ENCODE measurements at regions not wholly inside any gene's neighbourhood (a gene's known extent, or its start where the extent isn't known, plus 50 kb on each side); places are given as distances from the start of the nearest gene placed in this dataset.

DNA sequence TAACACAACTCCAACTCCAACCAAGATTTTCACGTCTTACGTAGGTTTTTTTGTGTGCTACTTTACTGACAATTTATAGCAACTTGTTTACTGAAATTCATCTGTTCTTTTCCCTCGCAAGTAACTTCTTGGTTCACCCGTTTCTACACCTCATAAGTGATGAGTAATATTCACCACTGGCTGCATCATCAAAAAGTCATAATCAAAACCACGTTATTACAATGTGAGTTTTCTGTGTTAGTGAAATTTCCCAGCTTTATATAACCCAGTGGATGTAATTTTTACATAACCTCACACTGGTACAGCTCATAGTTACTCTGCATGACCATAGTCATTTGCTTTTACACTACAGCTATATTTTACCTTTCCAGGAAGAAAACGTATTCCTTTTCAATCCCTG is 401.1 kb upstream of the LYPLAL1 start:
- DNase-seq, result no peak

DNA sequence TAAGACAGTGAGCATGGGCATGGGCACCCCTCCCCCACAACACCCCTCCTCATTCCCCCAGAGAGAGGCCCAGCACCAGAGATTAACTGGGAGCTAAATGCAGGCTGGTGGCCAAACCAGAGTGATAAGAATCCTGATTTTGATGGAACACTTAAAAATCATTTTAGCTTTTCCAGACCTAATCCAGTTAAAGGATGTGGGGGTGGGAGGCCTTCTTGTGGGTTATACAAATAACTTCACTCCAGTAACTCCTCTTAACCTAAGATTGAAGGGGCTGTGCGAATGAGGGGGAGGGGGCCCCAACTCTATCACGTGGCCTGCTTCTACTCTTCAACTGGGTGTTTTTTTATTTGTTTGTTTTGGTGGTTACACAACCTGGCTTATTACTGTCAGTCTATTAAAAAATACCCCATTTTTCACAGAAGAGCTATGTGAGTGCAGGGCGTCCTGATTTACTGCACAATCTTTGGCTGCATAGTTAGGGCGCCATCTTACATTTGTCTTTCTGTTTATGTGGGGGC is 398.1 kb upstream of the LYPLAL1 start:
- DNase-seq, result peak; percentile 92 to 94

DNA sequence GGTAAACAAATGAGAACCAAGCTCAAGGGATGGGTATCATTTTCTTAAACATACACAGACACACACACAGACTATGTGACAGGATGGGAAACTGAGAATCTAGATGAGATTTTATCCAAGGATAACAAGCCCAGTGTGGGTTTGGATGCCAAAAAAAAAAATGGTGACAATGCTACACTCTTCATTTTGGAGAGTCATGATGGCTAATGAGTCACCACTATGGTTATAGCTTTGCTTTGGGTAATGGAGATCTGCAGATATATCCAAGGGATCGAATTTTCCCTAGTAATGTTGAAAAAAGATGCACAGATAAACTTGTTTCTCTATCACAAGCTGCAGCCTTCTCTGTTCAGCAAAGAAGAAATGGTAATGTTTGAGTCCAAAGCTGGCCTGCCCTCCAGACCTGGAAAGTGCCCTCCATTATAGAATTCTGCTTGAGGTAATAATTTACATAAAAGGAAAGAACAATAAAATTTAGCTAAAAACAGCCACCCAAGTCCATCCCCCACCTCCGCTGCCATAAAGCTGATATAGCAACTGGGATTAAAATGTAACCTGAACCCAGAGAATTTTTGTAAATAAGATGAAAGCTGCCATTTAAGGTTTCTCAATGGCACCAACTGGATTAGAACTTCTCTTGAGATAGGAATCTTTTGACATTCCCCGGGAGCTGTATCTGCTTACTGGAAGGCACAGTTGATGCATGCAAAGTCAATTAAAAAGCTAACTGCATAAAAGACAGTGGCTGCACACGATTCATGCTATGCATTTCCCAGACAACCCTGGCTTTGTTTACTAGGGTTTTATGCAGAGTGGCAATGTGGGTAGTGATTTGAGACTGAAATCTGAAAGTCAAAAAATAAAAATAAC is 395.2 kb upstream of the LYPLAL1 start:
- DNase-seq, result no peak

DNA sequence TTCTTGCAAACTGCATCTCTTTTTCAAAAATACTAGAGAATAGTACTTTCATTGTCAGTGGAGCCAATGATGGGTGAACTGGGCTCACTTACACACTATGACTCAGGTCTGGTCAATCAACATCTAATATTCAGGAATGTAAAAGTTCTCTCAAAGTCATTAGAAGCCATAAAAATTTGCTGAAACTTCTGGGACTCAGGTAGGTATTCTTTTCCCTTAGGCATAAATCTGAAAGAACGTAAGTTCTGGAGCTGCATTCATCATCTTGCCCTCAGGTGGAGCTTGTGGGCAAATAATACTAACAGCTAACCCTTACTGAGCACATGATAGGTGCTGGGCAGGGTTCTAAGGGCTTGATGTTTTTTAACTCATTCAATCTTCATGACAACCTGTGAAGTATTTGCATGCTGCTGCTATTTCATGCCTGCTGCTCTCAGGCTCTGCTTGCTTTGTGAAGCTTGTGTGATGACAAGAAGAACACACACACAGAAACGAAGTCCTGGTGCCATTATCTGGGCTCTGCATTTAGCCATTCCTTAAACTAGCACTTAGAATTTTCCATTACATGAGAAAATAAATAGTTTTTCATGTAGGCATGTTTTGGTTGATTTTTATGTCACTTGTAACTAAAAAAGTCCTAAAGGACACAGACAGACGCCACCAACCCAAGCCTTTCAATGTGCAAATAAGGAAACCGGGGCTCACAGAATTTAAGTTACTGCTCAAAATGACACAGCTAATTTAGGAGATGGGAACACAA is 394.2 kb upstream of the LYPLAL1 start:
- no peak for DNase-seq

DNA sequence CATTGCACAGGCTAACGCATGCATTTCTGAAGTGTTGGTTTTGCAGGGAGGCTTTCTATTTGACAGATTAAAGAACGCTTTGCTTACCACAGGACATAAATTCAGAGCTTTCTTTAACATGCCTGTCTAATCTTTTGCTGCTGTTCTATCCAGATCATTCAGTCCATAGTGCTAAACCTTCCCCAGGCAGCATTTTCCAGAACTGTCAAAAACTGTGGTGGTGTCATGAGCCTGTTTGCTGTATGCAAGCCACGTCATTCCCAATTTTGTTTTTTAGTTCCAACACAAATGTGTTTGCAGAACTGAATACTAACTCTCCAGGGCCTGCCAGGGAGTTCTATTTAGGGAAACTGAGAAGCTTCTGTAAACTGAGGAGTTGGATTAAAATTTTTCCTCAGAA is 390.5 kb upstream of the LYPLAL1 start:
- DNase-seq, result no peak

DNA sequence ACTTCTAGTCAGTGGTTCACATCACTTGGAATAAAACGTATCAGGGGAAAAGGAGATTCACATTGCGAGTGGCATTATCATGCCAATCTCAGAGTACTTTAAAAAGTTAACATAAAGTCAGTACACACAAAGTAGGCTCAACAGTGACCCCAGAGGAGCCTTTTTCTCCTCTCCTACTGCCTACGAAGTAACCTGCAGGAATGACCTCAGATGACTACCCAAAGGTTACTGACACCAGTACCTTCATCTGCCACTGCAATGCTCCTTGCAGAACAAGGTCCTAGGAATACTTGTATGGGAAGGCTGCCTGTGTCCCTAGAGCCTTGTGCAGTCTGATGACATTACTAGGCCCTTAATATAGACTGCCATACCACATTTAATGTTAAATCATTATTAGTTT is 389.8 kb upstream of the LYPLAL1 start:
- no peak for DNase-seq

DNA sequence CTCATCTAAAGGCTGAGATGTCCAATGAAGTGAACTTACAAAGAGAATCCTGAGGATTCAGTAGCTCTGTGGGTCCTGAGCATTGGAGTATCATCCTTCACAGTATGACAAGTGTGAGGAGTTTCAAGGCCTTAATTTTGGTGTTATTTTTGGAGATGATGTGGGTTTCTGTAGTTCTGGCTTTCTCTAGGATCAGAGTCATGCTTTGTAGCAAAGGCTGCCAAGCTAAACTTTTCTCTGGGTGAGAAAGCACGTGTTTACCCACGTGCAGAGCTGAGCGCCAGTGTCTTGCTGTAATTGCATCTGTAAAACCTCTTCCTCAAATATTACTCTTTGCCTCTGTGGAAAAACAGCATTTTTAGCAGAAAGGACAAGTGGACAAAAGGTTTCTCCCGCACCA is 387.8 kb upstream of the LYPLAL1 start:
- DNase-seq, result no peak

DNA sequence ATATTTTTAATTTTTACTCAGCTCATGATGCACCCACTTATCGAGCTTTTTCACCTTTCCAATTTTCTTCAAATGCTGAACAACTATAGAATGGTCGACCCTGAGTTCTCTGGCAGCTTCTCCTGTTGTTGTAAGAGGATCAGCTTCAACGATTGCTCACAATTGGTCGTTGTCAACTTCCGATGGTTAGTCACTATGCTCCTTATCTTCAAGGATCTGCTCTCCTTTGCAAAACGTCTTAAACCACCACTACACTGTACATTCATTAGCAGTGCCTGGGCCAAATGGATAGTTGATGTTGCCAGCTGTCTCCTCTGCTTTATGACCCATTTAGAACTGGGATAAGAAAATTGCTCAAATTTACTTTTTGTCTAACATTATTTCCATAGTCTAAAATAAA is 385.9 kb upstream of the LYPLAL1 start:
- no peak for DNase-seq

DNA sequence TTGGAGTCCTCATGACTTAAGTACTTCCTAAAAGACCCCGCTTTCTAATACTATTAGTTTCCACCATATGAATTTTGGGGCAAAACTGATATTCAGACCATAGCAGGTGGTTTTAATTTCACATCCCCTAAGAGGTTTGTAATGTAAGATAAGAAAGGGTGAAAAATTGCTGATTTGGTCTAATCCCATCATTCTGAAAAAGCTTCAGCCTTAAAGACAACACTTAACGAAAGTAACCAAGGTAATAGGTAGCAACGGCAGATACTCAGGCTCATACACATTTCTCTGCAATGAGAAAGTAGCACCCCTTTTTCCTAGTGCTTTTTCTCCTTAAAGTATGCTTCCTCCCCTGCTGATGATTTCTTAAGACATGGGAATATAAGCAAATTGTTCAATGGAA is 376.9 kb upstream of the LYPLAL1 start:
- no peak for DNase-seq

DNA sequence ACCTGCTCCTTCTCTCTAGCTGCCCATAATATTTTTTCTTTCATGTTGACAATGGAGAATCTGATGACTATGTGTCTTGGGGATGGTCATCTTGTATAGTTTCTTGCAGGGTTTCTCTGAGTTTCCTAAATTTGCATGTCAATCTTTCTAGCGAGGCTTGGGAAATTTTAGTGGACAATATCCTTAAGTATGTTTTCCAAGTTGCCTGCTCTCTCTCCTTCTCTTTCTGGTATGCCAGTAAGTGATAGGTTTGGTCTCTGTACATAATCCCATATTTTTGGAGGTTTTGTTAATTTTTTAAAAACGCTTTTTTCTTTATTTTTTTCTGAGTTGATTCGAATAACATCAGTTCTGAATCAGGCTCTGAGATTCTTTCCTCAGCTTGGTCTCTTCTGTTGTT is 370.9 kb upstream of the LYPLAL1 start:
- DNase-seq, result no peak

DNA sequence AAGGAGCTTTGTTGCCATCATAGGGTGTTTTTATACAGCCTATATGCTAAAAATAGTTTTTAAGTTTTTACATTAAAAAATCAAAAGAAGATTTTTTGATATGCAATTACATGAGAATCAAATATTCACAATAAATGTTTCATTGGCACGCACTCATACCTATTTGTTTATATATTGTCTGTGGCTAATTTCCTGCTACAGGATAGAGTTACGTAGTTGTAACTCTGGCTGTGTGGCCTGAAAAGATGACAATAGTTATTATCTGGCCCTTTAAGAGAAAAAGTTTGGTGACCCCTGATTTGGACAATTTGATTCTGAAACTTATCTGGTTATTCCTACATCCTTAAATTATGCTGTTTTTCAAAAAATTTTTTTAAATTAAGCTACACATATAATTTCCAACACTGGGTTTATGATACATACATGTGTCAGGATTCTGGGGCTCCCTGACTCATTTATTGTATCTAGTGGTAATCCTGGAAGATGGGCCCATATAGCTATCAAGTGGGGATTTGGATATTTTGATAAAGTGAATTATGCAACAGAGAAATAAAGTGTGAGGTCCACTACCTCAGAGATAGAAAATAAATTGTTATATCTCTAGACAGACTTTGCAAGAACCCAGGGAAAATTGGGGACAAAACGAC is 370.2 kb upstream of the LYPLAL1 start:
- no peak for DNase-seq

DNA sequence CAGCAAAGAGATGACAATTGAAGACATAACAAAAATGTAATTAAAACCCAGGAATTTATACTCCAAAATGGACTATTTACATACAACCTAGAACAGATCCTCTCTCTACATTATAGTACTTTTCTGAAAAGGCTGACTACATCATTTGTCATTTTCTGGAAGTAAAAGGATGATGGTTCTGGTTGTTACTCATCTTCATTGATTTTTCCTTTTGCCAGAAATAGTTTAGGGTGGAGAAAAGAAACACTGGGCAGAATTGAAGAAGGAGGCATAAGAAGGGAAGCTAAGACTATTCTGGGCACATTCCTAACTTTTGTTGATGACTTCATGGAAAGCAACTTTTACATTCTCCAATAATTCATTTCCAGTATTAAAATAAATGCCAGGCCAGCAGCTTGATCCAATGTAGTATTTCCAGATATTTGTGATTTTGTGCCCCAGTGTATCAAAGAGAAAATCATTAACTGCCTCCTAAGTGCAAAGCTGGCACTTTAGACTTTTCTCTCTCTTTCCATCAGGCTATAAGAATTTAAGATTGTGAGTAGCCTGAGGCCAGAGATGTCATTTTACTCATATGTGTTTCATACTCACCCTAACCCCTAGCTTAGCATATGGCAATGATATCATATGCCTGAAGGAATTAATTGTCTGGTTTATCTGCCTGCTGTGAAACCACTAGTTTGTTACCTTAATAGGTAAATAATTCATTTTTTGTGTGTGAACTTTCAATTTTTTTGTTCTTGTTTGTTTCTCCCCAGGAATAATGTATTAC is 369.5 kb upstream of the LYPLAL1 start:
- no peak for DNase-seq

DNA sequence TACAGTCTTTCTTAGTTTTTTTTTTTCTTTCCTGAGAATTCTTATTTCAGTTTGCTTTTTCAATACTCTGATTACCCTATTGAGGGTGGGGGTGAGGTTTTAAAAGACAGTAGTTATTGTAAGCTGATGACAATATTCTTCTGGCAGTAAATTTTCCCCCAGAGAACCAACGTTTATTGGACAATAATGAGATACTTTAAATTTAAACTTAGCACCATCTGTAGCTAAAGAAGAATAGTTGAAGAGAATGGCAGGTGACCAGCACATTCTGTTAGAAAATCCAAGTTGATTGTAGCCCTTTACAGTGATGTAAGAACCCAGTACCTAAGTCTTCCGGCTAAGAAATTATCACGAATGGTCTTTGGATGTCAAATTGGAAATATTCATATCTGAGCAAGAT is 364.6 kb upstream of the LYPLAL1 start:
- no peak for DNase-seq

DNA sequence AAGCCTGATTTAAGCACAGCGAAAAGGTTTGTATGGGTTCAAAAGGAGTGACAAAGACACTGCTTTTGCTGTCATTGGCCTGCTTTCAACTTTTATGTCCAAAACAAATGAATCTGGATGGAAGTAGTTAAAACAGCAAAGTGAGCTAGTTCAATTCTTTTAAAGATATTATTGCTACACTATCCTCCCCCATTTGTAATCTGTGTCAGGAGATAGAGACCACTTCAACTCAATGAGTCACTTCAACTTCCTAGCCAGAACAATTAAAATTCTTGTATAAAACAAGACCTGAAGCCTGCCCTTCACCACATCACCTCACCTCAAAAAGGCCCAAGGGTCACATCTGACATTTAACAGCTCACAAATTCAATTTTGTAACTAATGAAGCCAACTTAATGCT is 364.1 kb upstream of the LYPLAL1 start:
- DNase-seq, result no peak

DNA sequence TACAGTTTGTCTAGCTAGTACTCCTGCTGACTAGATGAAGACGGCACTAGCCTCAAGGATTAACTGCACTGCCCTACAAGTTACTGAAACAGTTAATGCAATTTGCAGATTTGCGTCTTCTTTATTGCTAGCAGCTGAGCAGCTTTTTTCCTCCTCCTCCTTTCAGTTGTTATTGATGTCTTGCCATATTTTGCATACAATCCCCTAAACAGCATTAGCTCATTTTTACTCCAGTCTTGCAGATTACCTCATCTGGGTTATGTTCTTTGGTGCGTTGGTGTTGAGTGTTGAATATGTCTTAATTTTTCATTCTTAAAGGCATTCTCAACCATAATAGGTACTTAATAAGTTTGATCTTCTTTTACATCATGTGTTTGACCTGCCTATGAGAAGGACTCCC is 363.4 kb upstream of the LYPLAL1 start:
- no peak for DNase-seq

DNA sequence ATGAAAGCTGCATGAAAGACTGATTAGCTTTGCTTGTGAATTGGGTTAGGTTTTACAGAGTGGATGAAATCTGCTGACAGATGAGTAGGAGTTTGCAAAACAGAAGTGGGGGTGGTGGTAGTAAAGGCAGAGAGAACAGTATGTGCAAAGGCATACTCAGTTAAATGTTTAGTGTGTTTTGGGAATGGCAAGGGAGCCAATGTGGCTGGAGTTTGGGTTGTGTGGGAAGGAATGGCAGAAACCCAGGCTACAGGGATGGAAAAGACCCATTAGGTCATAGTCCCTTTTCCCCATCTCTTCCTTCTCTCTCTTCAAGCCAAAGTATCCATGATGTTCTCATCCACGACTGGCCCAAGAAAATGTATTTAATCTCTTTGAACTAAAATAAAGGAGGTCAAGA is 362.2 kb upstream of the LYPLAL1 start:
- no peak for DNase-seq

DNA sequence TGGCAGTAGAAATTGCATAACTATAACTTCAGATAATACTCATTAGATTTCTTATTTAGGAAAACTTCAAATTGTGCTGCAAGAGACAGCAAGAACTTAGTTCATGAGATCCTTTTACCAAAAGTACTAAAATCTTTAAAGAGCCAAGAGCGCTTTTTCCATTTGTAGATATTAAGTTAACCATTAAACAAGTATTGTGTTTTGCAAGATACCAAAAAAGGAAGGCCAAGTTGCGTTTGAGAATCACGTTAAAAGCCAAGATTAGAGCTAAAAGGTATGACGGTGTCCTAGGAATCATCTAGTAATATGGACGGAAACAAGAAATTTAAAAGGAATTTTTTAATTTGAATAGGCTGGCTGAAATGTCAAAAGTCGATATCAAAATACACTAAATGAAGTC is 361.3 kb upstream of the LYPLAL1 start:
- DNase-seq, result no peak

DNA sequence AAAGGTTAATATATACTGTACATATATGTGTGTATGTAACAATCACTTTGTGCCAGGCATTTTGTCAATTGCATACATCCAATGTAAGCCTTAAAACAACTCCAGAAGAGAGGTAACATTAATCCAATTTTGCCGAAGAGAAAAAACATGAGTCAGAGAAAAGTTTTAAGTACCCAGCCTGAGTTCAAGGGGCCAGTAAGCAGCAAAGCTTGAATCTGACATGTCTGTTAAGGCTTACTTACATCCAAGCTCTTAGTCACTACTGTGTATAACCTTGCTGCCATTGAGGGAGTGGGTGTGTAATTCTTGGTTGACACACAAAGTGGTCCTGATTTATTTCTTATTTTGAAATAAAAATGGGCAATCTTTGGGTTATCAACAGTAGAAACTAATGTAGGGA is 360.4 kb upstream of the LYPLAL1 start:
- no peak for DNase-seq

DNA sequence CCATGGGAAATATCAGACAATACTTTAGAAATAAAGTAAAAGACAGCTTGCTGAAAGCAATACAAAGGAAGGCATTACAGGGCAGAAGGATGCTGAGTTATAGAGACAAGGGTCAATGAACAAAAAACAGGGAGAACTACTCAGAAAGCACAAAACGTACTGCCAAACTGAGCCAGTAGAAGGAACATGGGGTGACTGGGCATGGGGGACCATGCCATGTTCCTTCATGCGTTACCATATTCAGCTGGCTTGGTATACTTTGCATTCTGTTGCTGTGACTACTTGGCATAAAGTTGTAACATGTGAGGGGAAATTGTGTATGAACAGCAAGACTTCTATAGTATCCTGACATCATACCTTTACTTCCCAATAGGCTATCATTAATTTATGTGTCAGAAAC is 358.6 kb upstream of the LYPLAL1 start:
- DNase-seq, result no peak

DNA sequence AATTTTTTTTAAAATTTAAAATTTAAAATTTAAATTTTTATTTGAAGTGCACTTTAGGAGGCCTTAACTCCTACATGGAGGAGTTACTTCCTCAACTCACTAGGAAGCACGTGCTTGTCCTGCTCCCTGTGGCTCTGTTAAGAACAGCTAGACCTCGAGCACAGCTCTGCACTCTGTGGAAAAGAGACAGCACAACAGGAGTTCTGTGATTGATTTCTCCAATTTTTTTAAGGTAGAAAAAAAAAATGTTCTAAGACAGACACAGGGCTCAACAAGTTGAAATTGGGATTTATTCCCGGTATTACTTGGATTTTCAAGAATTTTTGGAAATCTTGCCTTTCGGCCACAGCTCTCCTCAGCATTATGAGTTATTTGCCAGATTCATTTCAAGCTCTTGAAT is 356.6 kb upstream of the LYPLAL1 start:
- no peak for DNase-seq

DNA sequence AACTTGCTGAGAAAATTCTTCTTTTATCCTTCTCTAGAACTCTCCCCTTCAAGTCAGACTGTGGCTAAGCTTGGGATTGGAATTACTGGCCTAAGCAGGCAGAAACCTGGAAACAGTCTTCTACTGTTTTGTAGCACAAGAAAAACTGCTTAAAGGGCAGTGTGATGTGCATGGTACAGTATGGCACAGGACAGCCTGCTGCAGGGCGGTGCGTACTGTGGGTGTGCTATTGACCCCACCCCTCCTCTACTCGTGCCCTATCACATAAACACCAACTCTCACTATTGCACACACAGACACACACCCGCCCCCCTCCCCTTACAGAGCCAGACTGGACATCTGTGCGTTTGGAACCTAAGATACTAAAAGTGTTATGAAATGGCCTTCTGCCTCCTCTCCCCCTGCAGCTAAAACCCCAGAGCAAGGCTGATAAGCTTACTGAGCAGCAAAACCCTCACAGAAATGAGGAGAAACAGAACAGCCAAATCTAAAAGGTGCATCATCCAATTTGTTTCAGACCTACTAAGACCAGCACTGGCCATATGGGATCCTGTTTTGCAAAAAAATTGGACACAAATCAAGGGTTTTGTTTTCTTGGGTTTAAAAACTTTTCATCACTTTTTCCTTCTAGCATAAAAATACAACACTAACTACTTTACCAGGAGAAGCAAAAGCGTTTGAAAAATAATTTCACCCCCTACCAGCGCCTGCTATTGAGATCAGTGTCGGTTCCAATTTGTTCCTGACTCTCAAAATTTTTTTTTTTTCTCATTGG is 355.8 kb upstream of the LYPLAL1 start:
- peak; percentile 30 to 32 for DNase-seq

Data from right lung (tissue), 2 donors.